ENCODE measurements at regions not wholly inside any gene's neighbourhood (a gene's known extent, or its start where the extent isn't known, plus 50 kb on each side); places are given as distances from the start of the nearest gene placed in this dataset.

DNA sequence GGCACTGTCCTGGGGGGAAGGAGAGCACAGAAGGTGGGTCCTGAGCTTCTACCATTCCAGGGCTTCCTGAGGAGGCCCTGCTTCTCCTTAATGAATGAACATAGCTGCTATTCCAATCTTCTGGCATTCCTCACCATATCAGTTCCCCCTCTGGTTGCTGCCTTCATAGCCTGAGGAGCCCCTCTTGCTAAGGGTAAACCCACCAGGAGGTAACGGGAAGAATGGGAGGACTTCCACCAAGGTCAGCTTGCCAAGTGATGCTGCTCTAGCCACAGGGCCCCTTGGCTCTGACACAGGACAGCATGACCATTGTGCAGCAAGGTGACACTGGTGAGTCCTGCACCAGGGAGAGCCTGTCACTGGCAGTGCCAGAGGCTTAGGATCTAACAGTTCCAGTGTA is 1022.5 kb downstream of the TBC1D22A start:
- no peak for DNase-seq

DNA sequence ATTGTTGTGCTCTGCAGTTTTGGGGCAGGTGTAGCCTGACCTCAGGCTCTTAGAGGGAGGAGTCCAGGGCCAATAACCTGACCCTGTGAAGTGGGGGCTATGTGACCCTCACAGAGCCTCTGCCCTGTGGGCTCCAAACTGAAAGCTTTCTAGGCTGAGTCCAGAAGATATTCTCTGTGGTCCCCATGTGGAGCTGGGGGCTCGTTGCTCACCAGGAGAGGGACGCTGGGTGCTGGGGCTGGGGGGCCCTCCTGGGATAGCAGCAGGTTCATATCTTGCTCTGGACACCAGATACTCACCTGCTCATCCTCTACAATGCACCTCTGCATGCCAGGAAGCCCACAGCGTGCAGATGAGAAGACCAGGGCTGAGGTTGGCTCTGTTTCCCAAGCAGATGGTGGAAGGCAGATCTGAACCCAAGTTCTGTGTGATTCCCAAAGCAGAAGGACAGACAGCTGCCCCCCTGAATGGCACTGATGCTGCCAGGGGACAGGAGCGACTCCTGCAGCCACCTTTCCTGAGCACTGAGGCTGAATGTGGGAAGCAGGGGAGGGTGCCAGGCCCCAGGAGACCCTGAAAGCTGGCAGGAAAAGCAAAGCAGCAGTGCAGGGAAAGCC is 1022.0 kb downstream of the TBC1D22A start:
- DNase-seq = no peak

DNA sequence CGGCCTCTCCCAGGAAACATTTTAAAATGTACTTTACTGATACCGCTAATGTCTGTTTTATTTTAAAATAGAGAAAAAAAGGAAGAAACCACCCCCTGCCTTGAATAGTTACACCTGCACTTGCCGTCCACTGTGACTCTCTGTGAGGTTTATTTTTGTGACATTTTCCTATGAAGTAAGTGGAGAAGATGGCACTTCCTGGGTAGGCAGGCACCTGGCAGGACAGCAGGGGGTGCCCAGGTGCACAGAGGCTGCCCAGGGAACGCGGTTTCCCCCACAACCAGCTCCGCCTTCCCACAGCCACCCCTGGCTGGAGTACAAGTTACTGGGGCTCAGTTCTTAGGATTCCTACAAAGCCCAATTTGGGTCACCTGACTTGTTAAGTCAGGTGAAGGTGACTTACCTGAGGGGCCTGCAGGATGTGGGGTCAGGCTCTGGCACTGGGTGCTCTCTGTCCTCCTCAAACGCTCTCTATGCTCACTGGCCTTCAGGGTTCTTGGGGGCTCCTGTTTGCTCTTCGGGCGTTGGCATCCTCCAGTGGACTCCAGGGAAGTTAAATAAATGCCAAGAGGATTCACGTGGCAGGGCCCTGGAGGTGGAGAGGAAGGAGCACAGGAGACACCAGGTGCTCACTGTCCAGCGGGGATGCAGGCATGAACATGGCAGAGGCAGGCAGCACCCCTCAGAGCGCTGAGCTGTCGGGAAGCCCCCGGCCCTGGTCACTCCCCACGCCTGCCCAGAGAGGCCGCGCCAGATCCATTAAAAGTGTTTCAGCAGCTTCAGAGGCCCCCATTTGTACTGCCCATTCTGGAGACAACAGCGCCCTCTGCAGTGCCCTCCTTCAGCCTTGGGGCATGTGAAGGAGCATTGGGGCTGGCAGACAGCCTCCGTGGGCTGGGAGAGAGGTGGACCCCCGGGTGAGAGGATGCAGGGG is 1021.2 kb downstream of the TBC1D22A start:
- DNase-seq = no peak

DNA sequence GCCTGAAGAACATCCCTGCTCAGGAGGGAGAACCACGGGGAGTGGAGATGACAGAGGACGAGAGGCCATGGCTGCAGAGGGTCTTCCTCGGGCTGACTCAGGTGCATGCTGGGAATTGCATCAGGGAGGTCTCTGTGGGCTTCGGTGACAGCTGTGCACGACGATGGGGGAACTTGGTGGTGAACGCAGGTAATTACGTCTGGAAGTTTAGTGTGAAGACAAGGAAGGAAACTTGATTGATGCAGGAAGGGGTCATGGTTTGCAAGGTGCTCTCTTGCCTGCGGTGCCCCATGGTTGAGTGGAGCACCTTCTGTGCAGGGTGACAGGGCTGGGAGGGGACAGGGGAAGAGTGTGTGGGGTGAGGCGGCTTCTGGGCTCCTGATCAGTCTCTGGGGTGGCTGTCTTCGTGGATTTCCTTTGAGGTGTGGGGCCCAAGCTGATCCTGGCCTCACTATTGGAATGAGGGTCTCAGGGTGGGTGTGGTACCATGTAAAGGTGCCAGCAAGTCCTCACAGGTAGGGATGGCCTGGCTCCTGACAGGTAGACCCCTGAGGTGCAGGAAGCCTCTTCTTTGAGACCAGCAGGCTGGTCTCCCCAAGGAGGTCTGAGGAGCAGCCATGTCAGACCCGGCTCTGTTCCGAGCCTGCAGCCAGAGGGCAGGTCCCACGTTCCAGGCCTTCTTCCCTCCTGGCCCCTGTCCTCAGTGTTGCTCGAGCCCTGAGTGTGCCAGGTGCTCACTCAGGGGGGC is 1020.1 kb downstream of the TBC1D22A start:
- DNase-seq = no peak

DNA sequence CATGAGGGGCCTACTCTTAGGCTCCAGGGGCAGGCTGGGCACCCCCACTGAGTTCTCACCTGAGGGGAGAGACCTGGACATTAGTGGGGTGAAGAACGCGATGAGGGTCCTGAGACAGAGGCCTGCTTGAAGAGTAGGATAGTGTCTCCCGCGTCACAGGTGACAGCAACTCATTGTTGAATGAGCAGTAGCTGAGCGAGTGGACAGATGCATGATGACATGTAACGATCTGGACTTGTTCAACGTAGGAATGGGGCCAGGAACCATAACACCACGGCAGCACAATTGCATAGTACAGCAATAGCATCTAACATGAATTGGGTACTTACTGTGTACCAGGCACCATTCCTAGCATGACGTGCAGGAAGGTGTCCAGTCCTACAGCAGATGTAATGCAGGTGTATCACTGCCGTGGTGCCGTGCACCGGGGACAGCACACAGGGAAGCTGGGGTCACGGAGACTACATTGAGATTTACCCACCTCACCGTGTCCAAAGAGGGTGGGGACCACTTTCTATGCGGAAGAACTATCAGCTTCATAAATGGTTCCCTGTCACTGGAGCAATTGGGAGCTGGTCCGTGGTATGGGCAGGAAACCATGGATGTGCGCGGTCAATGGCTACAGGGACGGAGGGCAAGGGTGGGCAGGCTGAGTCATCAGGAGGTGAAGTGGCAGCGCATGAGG is 1019.1 kb downstream of the TBC1D22A start:
- no peak for DNase-seq

DNA sequence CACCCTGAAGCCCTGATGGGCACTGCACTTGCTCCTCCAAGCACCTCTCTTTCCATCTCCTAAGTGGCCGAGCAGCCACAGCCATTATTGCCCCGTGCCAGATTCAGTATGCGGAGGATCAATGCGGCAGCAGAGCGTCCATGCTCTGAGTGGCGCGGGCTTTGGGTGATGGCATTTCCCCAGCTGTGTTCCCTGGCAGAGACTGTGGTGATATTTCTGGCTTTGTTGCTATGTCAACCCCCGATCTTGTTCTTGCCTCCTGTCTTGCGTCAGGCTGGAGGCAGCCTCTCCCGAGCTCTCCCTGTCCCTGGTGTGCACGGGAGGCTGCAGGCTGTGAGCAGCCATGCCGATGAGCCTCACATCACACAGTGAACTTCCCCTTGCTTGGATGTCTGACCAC is 1018.6 kb downstream of the TBC1D22A start:
- no peak for DNase-seq

DNA sequence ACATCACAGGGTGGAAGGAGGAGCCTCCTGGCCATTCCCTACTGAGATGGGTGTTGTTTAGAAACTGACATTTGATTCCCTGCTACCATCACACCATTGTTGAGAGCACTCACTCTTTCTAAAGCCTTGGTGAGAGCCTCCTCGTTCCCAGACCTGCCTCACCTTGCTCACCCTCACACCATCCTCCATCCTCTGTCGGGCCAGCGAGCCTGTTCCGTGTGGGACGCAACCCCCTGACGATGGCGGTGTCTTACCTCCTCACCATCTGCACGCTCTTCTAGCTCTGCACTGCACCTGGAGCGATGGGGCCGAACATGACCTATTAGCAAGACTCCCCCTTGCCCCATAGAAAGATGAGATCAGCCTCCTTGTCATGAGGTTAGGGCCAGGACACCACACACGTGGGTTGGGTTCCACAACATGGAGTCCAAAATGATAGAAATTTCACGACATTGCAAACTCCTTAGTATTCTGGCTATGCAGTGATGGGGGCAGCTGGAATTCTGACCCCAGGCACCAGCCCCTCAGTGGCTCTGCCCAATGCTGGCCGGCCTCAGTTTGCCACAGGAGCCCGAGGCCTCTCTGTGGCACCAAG is 1017.9 kb downstream of the TBC1D22A start:
- DNase-seq = no peak

DNA sequence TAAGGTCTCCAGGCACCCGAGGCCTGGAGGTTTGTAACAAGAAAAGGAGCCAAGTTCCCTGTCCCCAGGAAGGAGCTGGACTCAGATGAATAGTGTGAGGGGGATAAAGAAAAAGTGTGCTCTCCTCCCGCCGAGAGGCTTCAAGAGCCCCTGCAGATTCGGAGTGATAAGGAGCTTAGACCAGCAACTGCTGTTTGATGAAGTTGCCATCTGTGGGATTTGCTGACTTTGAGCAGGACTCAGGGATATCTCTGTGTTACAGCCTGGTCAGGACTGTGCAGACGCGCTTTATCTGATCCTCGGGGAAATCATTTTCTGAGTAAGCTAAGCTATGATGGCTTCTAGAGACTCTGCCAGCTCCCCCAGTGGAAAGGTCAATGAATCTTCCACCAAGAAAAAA is 1017.0 kb downstream of the TBC1D22A start:
- no peak for DNase-seq

DNA sequence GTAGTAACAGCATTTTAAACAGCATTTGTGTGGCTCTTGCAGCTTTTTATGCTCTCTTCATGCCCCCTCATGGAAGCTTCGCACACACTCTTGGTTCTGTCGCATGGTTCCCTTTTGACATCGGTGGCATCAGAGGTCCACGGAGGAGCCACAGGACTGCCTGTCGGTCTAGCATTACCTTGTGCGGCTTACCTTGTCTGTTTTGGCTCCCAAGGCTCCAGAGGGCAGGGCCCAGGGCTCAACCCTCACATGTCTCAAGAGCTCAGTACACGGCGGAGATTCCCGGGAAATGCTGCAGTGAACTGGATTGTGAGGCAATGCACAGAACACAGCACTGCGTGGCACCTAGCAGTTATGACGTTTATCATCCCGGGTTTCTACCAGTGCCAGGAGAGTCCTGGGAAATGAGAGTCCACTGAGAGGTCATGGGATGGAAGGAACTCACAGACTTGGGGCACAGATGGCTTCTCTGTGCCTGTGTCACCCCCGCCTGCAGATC is 1015.8 kb downstream of the TBC1D22A start:
- DNase-seq = no peak

DNA sequence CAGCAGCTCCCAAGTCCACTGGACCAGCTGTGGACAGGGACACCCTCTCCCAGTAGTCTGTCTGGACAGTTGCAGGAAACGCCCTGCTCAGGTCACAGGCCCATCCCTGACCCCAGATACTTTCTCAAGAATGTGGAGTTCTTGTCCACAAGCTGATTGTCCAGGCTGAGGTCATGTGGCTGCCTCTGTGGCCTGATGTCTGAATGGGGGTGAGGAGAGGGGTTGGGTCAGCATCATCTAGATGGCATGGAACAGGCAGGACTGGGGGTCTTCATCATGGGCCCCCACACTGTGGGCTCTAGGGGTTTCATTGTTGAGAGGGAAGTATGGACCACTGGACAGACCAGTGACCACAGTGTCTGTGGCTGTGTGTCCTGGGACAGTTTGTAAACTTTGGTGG is 1015.0 kb downstream of the TBC1D22A start:
- no peak for DNase-seq

DNA sequence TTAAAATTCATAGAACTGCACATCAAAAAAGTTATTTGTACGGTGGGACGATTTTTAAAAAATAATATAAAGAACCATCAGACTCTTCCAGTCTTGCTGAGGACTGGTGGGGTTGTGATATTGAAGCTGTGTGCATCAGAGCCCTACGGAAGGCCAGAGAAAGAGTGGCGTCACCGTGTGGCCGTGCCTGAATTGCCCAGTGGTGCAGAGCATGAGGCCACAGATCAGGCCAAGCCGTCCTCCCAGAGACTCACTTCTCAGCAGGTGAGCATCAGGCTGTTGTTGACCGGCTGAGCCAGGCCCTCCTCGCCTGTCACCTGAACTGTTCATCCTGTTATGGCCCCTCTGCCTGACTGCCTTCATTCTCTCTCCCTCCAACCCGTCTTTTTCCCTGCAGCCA is 1013.9 kb downstream of the TBC1D22A start:
- DNase-seq = no peak

DNA sequence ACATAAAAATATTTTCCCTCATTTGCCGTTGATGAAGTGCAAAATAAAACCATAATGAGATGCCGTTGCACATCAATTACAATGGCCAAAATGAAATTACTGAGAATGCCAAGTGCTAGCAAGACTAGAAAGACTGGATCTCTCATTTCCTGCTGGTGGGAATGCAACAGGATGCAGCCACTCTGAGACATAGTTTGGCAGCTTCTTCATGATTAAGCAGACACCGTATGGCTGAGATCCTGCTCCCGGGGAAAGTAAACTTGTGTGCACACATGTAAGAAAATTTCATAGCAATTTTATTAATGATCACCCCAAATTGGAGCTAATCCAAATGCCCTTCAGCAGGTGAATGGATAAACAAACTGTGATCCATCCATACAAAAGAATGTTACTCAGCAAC is 1013.2 kb downstream of the TBC1D22A start:
- DNase-seq = no peak

DNA sequence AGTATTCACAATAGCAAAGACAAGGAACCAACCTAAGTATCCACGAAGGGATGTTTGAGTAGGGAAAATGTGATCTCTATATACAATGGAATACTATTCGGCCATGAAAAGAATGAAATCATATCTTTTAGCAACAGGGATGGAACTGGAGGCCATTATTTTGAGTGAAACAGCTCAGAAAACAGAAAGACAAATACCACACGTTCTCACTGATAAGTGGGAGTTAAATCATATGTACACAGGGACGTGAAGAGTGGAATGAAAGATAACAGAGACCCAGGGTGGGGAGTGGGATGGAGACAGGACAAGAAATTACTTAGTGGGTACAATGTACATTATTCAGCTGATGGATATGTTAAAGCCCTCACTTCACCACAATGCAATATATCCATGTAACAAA is 1012.7 kb downstream of the TBC1D22A start:
- DNase-seq = no peak

DNA sequence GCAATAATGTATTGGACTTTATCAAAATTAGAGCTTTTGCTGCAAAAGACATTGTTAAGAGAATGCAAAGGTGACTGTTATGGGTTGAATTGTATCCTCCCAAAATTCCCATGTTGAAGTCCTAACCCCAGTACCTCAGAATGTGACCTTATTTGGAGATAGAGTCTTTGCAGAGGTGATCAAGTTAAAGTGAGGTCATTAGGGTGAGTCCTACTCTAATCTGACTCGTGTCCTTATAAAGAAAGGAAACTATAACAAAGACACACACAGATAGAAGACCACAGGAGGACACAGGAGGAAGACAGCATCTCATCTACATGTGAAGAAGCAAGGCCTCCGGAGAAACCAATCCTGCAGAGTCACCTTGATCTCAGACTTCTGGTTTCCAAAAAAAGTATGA is 1011.2 kb downstream of the TBC1D22A start:
- DNase-seq = no peak

DNA sequence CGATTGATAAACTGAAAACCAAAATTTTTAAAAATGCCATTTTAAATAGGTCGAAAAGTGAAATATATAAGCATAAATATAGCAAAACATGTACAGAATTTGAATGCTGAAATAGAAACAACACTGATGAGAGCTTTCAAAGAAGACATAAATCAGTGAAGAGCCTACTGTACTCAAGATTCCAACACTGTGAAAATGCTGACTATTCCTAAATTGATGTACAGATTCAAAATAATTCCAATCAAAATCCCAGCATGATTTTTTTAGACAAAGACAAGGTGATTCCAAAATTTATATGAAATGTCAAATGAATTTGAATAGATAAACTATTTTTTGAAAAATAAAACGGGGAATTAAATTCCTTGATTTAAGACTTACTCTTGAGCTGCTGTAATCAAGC is 1010.4 kb downstream of the TBC1D22A start:
- DNase-seq = no peak

DNA sequence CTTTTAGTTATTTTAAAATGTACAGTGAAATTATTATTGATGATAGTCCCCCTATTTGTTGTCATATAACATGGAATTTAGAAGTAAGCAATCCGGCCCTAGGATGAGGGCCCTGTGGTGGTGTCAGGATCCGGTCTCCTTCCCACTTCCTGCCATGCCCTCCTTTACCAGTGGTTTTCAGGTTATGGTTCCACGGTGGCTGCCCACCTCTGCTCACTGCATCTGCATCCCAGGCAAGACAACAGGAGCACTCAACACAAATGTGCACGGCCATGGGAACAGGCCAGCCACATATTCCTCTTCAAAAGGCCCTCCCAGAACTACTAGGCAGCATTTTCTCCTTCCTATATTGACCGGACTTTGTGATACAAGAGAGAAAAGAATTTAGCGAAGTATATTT is 1007.2 kb downstream of the TBC1D22A start:
- no peak for DNase-seq

DNA sequence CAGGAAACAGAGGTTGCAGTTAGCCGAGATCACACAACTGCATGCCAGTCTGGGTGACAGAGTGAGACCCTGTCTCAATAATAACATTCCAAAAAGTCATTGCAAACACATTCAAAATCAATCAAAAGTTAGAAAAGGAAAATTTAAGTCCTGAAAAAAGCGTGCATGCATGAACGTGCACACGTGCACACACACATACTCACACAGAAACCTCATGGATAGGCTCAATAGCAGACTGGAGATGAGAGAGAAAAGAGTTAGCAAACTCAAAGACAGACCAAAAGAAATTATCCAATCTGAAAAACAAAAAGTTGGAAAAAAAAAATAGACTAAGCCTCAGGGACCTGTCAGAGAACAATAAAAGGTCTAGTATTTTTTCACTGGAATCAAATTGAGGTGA is 1005.6 kb downstream of the TBC1D22A start:
- DNase-seq = no peak

DNA sequence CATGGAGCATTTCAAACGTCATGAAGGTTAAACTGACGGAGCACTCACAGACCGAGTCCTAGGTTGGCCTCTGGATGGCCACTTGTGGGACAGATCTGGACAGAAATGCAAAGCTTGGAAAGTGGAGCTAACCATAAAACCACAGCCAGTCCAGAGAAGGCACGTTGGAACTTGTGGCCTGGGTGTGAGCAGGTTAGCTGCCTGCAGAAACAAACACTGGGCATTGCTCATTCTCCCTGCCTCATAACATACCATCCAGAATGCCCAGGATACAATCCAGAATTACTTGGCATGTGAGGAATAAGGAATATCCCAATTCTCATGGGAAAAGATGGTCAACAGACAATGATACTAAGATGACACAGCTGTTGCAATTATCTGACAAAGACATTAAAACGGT is 1005.0 kb downstream of the TBC1D22A start:
- no peak for DNase-seq

DNA sequence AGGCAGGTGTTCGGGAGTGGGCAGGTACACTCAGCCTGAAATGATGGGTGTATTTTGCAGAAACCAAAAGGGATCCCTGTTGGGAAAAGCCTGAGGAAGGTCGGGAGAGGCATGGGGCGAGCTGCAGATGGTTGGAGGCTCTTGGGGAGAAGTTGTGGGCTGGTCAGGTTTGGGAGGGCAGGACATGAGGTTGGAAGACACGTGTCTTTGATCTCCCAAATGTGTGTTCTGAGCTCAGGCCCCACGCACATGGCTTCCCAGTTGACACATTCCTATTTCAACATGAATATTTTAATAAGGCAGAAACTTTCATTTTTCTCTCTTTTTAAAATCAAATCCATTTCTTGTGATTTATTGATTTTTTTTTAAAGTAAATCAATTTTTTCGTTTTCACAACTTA is 1003.3 kb downstream of the TBC1D22A start:
- no peak for DNase-seq

DNA sequence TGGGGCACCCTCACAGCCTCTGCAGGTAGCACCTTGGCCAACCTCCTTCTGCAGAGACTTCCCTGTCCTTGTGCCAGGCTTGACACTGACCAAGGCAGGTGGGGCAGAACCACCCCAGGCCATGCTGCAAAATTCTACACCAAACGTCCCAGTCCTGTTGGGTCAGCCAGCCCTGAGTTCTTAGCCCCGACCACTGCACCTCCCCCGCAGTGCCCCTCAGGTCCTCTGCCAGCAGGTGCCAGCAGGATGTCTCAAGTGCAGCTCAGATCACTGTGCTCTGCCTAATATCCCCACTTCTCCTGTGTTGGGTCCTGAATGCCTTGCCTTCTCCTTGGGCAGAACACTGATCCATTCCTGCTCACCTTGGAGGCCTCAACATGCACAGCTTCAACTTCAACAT is 999.7 kb downstream of the TBC1D22A start:
- DNase-seq = no peak

DNA sequence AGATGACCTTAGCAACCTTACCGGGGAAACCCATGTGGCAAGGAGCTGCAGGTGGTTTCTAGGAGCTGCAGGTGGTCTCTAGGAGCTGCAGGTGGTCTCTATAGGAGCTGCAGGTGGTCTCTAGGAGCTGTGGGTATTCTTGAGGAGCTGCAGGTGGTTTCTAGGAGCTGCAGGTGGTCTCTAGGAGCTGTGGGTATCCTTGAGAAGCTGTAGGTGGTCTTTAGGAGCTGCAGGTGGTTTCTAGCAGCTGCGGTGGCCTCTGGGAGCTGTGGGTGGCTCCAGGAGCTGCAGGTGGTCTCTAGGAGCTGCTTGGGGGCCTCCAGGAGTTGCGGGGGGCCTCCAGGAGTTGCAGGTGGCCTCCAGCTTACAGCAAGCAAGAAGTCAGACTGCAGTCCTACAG is 997.5 kb downstream of the TBC1D22A start:
- DNase-seq = no peak

DNA sequence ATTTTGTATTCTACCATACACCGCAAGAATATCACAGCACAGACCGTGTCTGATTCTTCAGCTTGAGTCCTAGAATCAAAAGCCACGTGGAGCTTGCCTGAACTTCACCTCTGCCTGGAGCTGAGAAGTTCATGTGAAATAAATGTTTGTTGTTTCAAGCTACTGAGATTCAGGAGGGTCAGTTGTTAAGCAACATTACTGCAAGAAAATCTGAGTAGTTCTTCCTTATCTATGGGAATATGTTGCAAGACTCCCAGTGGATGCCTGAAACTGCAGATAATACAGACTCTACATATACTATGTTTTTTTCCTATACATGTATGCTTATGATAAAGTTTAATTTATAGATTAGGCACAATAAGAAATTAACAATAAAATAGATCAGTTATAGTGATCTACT is 995.3 kb downstream of the TBC1D22A start:
- no peak for DNase-seq

DNA sequence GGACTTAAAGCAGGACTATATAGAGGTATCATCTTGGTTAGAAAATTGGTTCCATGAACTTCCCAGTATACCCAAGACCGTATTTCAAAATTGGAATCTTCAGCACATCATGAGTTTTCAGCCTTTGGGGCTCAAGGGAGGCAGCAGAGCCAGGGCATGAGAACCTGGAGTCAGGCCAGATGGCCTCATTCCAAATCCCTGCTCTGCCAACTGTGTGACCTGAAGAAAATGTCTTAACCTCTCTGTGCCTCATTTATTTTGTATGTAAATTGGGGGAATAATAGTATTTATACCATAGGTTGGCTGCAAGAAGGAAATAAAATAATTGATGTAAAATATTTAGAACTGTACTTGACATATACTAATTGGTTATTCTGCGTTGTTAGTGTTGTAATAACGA is 987.6 kb downstream of the TBC1D22A start:
- DNase-seq = no peak
